Colonic mucosa (tissue), 4 donors: ENCODE measurements at regions not wholly inside any gene's neighbourhood (a gene's known extent, or its start where the extent isn't known, plus 50 kb on each side); places are given as distances from the start of the nearest gene placed in this dataset.

Source experiments
- DNase-seq: peaks from one replicate; pipeline ENCODE4 v3.0.0-alpha.2; 2020
- H3K27ac ChIP-seq: fragments of 200-600 bp; one replicate; pipeline ENCODE4 v1.8.0; 2021
- H3K27me3 ChIP-seq: fragments of 200-600 bp; one replicate; pipeline ENCODE4 v1.8.0; 2021
- H3K36me3 ChIP-seq: fragments of 200-600 bp; one replicate; pipeline ENCODE4 v1.8.0; 2021
- H3K4me1 ChIP-seq: fragments of 200-600 bp; one replicate; pipeline ENCODE4 v1.8.0; 2021; ENCODE audit warnings: mild to moderate bottlenecking
- H3K4me3 ChIP-seq: fragments of 200-600 bp; one replicate; pipeline ENCODE4 v1.8.0; 2021
- H3K9ac ChIP-seq, 2 donors: one replicate each; pipeline ENCODE4 v1.7.0; 2013; ENCODE audit warnings: control low read depth in 2 of 2, low read depth in 2 of 2, low read length in 2 of 2
- H3K9me3 ChIP-seq: fragments of 200-600 bp; one replicate; pipeline ENCODE4 v1.8.0; 2021
- CTCF ChIP-seq: fragments of 200-600 bp; IDR thresholded peaks from one replicate; pipeline ENCODE4 v1.8.0; 2022; ENCODE audit warnings: antibody characterized with exemption, mild to moderate bottlenecking
- intact Hi-C: fragments of 100-400 bp; cut with DNase I; formaldehyde crosslinking; loops from one replicate; pipeline ENCODE4 v1.14.1; 2022
- donor health status: healthy.
- donor health status: DM: no; HTN: no; CAD: no.
- donor health status: DM: no; HTN: no; CAD: no.

DNA sequence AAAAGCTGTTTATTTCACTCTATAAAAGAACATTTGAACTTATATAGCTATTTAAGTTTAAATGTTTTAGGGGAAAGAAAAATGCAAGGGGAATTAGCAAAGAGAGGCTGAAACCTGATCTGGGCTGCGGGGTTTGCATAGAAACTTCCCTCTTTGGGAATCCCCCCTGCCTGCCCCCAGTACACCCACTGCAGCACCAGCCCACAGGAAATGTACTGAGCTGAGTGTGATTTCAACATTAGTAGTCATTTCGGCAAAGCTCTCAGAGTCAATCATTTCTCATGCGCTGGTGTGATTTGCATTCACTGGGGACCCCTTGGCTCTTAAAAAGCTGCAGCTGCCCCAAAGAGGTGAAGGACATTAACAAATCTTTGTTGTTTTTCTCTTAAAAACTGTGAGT is 859.4 kb downstream of the MAFB start:
- no peak overlapping the region for H3K4me3 ChIP-seq
- H3K27me3 ChIP-seq = no peaks in the 10 kb centered on the region
- no peaks in the 10 kb centered on the region for H3K36me3 ChIP-seq
- no peak overlapping the region for H3K9ac ChIP-seq
- H3K27ac ChIP-seq = no peak overlapping the region
- H3K9me3 ChIP-seq = no peaks in the 10 kb centered on the region
- no peak for TF ChIP-seq CTCF
- no peaks in the 10 kb centered on the region for H3K4me1 ChIP-seq
- intact Hi-C loops = no loop called here
- DNase-seq = no peak

DNA sequence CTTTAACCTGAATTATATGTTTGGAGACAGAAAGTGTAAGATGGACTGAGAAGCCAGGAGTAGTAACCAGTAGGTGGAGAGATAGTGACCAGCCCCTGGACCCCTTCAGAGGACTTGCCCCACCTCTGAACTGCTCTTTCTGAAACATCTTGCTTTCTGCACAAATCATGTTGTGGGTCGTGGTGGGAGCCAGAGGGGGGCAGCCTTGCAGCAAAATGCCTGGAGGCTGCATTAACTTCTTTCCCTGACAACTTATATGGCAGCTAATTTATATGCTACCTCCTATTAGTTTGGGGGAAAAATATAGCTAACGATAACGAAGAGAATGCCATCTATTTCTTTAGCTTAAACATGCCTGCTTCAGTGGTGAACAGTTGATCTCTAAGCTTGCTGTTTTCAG is 859.8 kb downstream of the MAFB start:
- Histone ChIP-seq H3K36me3 (no peaks in the 10 kb centered on the region), H3K4me3 (no peak overlapping the region), H3K4me1 (no peaks in the 10 kb centered on the region), H3K27me3 (no peaks in the 10 kb centered on the region), H3K9me3 (no peaks in the 10 kb centered on the region), H3K9ac (no peak overlapping the region), H3K27ac (no peak overlapping the region)
- no peak for TF ChIP-seq CTCF
- DNase-seq = no peak
- intact Hi-C loops = no loop called here

DNA sequence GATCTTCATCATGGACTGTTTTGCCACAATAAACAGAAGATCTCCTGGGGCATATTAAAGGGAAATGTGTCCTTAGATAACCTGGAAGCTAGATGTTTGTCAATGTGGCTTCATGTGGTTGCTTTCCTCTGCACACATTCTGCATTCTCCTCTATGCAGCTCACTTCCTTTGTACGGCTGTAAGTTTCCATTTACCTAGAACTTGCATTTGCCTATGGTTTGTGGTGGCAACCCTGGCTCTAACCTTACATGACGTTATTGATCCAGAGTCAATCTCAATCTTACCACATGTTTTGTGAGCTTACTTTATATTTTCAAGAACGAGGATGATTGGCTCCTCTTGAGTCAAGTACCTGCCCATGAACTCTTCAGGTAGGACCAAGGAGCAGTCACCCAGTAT is 863.1 kb downstream of the MAFB start:
- H3K27me3 ChIP-seq = no peaks in the 10 kb centered on the region
- no peak overlapping the region for H3K4me3 ChIP-seq
- no peak for TF ChIP-seq CTCF
- no peaks in the 10 kb centered on the region for H3K4me1 ChIP-seq
- no peaks in the 10 kb centered on the region for H3K36me3 ChIP-seq
- no peak overlapping the region for H3K9ac ChIP-seq
- no peaks in the 10 kb centered on the region for H3K9me3 ChIP-seq
- no peak overlapping the region for H3K27ac ChIP-seq
- DNase-seq = no peak
- intact Hi-C loops = no loop called here

- no peak overlapping the region for H3K9ac ChIP-seq
- no peaks in the 10 kb centered on the region for H3K9me3 ChIP-seq
- no peaks in the 10 kb centered on the region for H3K36me3 ChIP-seq
- H3K27ac ChIP-seq = no peak overlapping the region
- no peaks in the 10 kb centered on the region for H3K27me3 ChIP-seq
- H3K4me1 ChIP-seq = no peaks in the 10 kb centered on the region
- no peak for TF ChIP-seq CTCF
- H3K4me3 ChIP-seq = no peak overlapping the region
- DNase-seq = no peak
- intact Hi-C loops = no loop called here
Observed at GRCh38 chr20:39825524-39825923, 863.4 kb downstream of the DHX35 start.

- Histone ChIP-seq H3K9ac (no peak overlapping the region), H3K36me3 (no peaks in the 10 kb centered on the region), H3K27me3 (no peaks in the 10 kb centered on the region), H3K4me1 (no peaks in the 10 kb centered on the region), H3K27ac (no peak overlapping the region), H3K9me3 (no peaks in the 10 kb centered on the region), H3K4me3 (no peak overlapping the region)
- DNase-seq = no peak
- no peak for TF ChIP-seq CTCF
- intact Hi-C loops = no loop called here
Observed at GRCh38 chr20:39823224-39823623, 861.1 kb downstream of the DHX35 start.

DNA sequence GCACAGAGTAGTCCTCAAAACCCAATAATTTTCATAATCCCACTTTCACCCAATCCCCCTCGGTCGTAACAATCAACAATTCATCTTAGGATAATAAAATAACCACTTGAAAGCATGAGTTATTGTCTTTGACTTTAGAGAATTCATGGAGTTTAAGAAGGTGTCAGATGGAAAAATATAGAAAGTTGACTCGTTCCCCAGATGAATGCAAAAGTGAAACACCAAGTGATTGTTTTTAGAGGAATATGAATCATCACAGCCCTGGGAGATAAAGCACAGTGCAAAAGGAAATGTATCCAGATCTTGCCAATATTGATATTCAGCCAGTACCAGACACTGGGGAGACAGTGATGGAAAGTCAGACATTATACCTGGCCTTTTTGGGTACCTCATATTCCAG is 860.5 kb downstream of the DHX35 start:
- TF ChIP-seq CTCF = no peak
- no peak overlapping the region for H3K9ac ChIP-seq

More for the DNA sequence above, 860.5 kb downstream of the DHX35 start:
- Histone ChIP-seq H3K9me3 (no peaks in the 10 kb centered on the region), H3K4me3 (no peak overlapping the region), H3K27ac (no peak overlapping the region), H3K36me3 (no peaks in the 10 kb centered on the region), H3K4me1 (no peaks in the 10 kb centered on the region), H3K27me3 (no peaks in the 10 kb centered on the region)
- DNase-seq = no peak
- intact Hi-C loops = no loop called here
